IMR-90 (cell line): ENCODE measurements at regions not wholly inside any gene's neighbourhood (a gene's known extent, or its start where the extent isn't known, plus 50 kb on each side); places are given as distances from the start of the nearest gene placed in this dataset.
"Not testable (repeated sequence)": the region's sequence is repeated elsewhere in the genome, so short reads cannot be mapped to it uniquely, and the experiment has no call there.

ENCODE experiments used
- BHLHE40 ChIP-seq: fragments of 150-350 bp; IDR thresholded peaks from 2 replicates; pipeline ENCODE4 v1.6.1; 2016; ENCODE audit warnings: mild to moderate bottlenecking, low read depth, low read length
- CEBPB ChIP-seq: IDR thresholded peaks from 2 replicates; pipeline ENCODE4 v1.6.1; 2012; ENCODE audit warnings: low read depth, low read length, improper control_type of control experiment
- CHD1 ChIP-seq: IDR thresholded peaks from 2 replicates; pipeline ENCODE4 v1.6.1; 2012; ENCODE audit warnings: low read depth, low read length, improper control_type of control experiment
- FOS ChIP-seq: fragments of 150-350 bp; IDR thresholded peaks from 2 replicates; pipeline ENCODE4 v1.6.1; 2016; ENCODE audit warnings: low read depth, low read length
- MAFK ChIP-seq: IDR thresholded peaks from 2 replicates; pipeline ENCODE4 v1.6.1; 2012; ENCODE audit warnings: low read depth, low read length, improper control_type of control experiment
- MAZ ChIP-seq: IDR thresholded peaks from 2 replicates; pipeline ENCODE4 v1.6.1; 2012; ENCODE audit warnings: low read depth, mild to moderate bottlenecking, low read length, improper control_type of control experiment, moderate library complexity, borderline replicate concordance
- NFE2L2 ChIP-seq: fragments of 150-350 bp; IDR thresholded peaks from 2 replicates; pipeline ENCODE4 v1.6.1; 2016; ENCODE audit warnings: low read depth, mild to moderate bottlenecking, low read length
- POLR2A ChIP-seq: IDR thresholded peaks from 2 replicates; pipeline ENCODE4 v1.6.1; 2012; ENCODE audit warnings: mild to moderate bottlenecking, low read depth, low read length
- RAD21 ChIP-seq: IDR thresholded peaks from 2 replicates; pipeline ENCODE4 v1.6.1; 2012; ENCODE audit warnings: low read length, improper control_type of control experiment
- RCOR1 ChIP-seq: IDR thresholded peaks from 2 replicates; pipeline ENCODE4 v1.6.1; 2012; ENCODE audit warnings: mild to moderate bottlenecking, low read length, improper control_type of control experiment; ENCODE audit not compliant: insufficient replicate concordance
- RFX5 ChIP-seq: IDR thresholded peaks from 2 replicates; pipeline ENCODE4 v1.8.0; 2012; ENCODE audit warnings: low read depth, mild to moderate bottlenecking, low read length, moderate library complexity
- SMC3 ChIP-seq: fragments of 150-350 bp; IDR thresholded peaks from 2 replicates; pipeline ENCODE4 v1.6.1; 2016; ENCODE audit warnings: low read depth, mild to moderate bottlenecking, antibody characterized with exemption, low read length, moderate library complexity
- TF ChIP-seq, protein P1 (sequence below): conservative IDR thresholded peaks from 2 replicates; pipeline ENCODE4 v1.5.1; 2012; ENCODE audit warnings: mild to moderate bottlenecking, low read depth, low read length, improper control_type of control experiment
- TF ChIP-seq, protein P2 (sequence below): fragments of 150-350 bp; IDR thresholded peaks from 2 replicates; pipeline ENCODE4 v1.6.1; 2017; ENCODE audit warnings: mild to moderate bottlenecking, antibody characterized with exemption, low read length, low read depth

DNA sequence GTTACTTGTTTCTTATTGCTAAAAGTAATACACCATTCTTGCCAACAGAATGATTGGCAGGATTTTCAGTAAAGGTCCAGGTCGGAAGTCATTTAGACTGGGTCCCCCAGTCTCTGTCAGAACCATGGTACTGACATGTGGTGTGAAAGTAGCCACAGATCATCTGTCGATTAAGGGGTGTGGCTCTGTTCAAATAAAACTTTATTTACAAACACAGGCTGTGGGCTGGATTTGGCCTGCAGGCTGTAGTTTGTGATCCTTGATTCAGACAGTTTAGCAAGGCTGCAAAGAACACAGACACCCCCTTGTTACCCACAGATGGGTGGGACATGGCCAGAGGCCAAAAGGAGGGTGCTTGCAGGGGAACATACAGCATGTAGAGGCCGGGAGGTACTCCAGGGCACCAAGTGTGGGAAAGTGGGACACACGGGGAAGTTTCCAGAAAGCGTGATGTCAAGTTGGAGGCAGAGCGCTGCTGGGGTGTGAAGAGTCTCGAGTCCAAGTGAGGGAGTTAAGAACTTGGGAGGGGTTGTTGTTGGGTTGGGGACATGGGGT is 104.1 kb upstream of the CCZ1B start:
- TF ChIP-seq BHLHE40, CEBPB, MAZ, RFX5, RAD21, POLR2A, RCOR1, CHD1, FOS, MAFK, SMC3, NFE2L2: not testable (repeated sequence)
- TF ChIP-seq, protein P1, sequence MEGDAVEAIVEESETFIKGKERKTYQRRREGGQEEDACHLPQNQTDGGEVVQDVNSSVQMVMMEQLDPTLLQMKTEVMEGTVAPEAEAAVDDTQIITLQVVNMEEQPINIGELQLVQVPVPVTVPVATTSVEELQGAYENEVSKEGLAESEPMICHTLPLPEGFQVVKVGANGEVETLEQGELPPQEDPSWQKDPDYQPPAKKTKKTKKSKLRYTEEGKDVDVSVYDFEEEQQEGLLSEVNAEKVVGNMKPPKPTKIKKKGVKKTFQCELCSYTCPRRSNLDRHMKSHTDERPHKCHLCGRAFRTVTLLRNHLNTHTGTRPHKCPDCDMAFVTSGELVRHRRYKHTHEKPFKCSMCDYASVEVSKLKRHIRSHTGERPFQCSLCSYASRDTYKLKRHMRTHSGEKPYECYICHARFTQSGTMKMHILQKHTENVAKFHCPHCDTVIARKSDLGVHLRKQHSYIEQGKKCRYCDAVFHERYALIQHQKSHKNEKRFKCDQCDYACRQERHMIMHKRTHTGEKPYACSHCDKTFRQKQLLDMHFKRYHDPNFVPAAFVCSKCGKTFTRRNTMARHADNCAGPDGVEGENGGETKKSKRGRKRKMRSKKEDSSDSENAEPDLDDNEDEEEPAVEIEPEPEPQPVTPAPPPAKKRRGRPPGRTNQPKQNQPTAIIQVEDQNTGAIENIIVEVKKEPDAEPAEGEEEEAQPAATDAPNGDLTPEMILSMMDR: not testable (repeated sequence)
- TF ChIP-seq, protein P2, sequence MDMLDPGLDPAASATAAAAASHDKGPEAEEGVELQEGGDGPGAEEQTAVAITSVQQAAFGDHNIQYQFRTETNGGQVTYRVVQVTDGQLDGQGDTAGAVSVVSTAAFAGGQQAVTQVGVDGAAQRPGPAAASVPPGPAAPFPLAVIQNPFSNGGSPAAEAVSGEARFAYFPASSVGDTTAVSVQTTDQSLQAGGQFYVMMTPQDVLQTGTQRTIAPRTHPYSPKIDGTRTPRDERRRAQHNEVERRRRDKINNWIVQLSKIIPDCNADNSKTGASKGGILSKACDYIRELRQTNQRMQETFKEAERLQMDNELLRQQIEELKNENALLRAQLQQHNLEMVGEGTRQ: not testable (repeated sequence)
